Keratinocyte (primary cell): ENCODE measurements at regions not wholly inside any gene's neighbourhood (a gene's known extent, or its start where the extent isn't known, plus 50 kb on each side); places are given as distances from the start of the nearest gene placed in this dataset.

ENCODE experiments used
- DNase-seq: peaks from one replicate; pipeline ENCODE4 v3.0.0-alpha.2; 2011; ENCODE audit warnings: low read depth, missing footprints, low spot score
- FAIRE-seq: peaks from 2 replicates; lab custom pipeline; 2011; peaks lifted over from hg19 to GRCh38; lab: Jason Lieb, UNC
- H2AFZ ChIP-seq: 2 replicates; pipeline ENCODE4 v1.6.0; 2012; ENCODE audit warnings: low read length, control low read depth, inconsistent platforms; ENCODE audit not compliant: control insufficient read depth
- H3K27ac ChIP-seq: 2 replicates; pipeline ENCODE4 v1.5.1; 2011; ENCODE audit warnings: low read length; ENCODE audit not compliant: control insufficient read depth, insufficient read depth
- H3K27me3 ChIP-seq: 3 replicates; pipeline ENCODE4 v1.6.0; 2011; ENCODE audit warnings: low read length; ENCODE audit not compliant: control insufficient read depth, insufficient read depth; ENCODE audit errors: extremely low read depth
- H3K36me3 ChIP-seq, 2 experiments: 2 replicates in 1 of 2; 3 replicates in 1 of 2; pipeline ENCODE4 v1.5.1; 2011; ENCODE audit warnings: low read length in 2 of 2, mild to moderate bottlenecking in 1 of 2; ENCODE audit not compliant: control insufficient read depth in 2 of 2, insufficient read depth in 2 of 2; ENCODE audit errors: extremely low read depth in 1 of 2
- H3K4me1 ChIP-seq: 3 replicates; pipeline ENCODE4 v1.5.1; 2011; ENCODE audit warnings: low read length; ENCODE audit not compliant: control insufficient read depth, insufficient read depth; ENCODE audit errors: extremely low read depth
- H3K4me2 ChIP-seq: 3 replicates; pipeline ENCODE4 v1.6.0; 2011; ENCODE audit warnings: low read depth, low read length; ENCODE audit not compliant: control insufficient read depth, insufficient read depth; ENCODE audit errors: extremely low read depth
- H3K4me3 ChIP-seq, 3 experiments: fragments of 200-600 bp in 1 of 3; sonication (generic) in 1 of 3; 2 replicates in 2 of 3; 3 replicates in 1 of 3; pipeline ENCODE4 v1.5.1; 2011 to 2016; ENCODE audit warnings: low read length in 3 of 3, mild to moderate bottlenecking in 3 of 3, control low read depth in 2 of 3, inconsistent platforms in 1 of 3, low read depth in 1 of 3, mixed read lengths in 1 of 3, mixed run types in 1 of 3, moderate library complexity in 1 of 3; ENCODE audit not compliant: control insufficient read depth in 2 of 3, insufficient read depth in 2 of 3; ENCODE audit errors: extremely low read depth in 1 of 3
- H3K79me2 ChIP-seq: 2 replicates; pipeline ENCODE4 v1.6.0; 2012; ENCODE audit warnings: low read length; ENCODE audit not compliant: control insufficient read depth, insufficient read depth
- H3K9ac ChIP-seq: 3 replicates; pipeline ENCODE4 v1.6.0; 2011; ENCODE audit warnings: low read length; ENCODE audit not compliant: control insufficient read depth, insufficient read depth; ENCODE audit errors: extremely low read depth
- H3K9me1 ChIP-seq: 3 replicates; pipeline ENCODE4 v1.6.0; 2011; ENCODE audit warnings: low read length; ENCODE audit not compliant: control insufficient read depth, insufficient read depth; ENCODE audit errors: extremely low read depth
- H3K9me3 ChIP-seq: 2 replicates; pipeline ENCODE4 v1.5.1; 2012; ENCODE audit warnings: low read depth, low read length; ENCODE audit not compliant: control insufficient read depth
- H4K20me1 ChIP-seq: 3 replicates; pipeline ENCODE4 v1.6.0; 2011; ENCODE audit warnings: low read length; ENCODE audit not compliant: control insufficient read depth, insufficient read depth; ENCODE audit errors: extremely low read depth
- CTCF ChIP-seq, 3 experiments: IDR thresholded peaks in 1 of 3; conservative IDR thresholded peaks in 1 of 3; optimal IDR thresholded peaks in 1 of 3; 2 replicates in 2 of 3; 3 replicates in 1 of 3; pipeline versions ENCODE3 to v1.5.1; 2011; ENCODE audit warnings: low read length in 3 of 3, mild to moderate bottlenecking in 3 of 3, moderate library complexity in 2 of 3, control low read depth in 1 of 3, inconsistent platforms in 1 of 3; ENCODE audit not compliant: insufficient read depth in 2 of 3; ENCODE audit errors: extremely low read depth in 1 of 3
- EZH2 ChIP-seq: IDR thresholded peaks from one replicate; pipeline ENCODE4 v1.6.1; 2012; ENCODE audit warnings: inconsistent platforms, mild to moderate bottlenecking, low read length, moderate library complexity
- dilution Hi-C: fragments of 300-500 bp; cut with MboI; formaldehyde crosslinking; loops from one replicate; pipeline ENCODE4 v1.7.0; 2020; ENCODE audit warnings: low sequenced_read_pairs; ENCODE audit not compliant: extremely low pct_ligation_motif_present

GRCh38 chr2:228838819-228839218 is 432.3 kb downstream of the PID1 start:
- no peaks in the 10 kb centered on the region for H3K79me2 ChIP-seq
- no peaks in the 10 kb centered on the region for H3K9me3 ChIP-seq
- no peaks in the 10 kb centered on the region for H3K9me1 ChIP-seq
- no peak overlapping the region for H2AFZ ChIP-seq
- H3K4me2 ChIP-seq = no peak overlapping the region
- H3K4me3 ChIP-seq = no peak overlapping the region
- dilution Hi-C loops = no loop called here
- no peak overlapping the region for H3K9ac ChIP-seq
- no peaks in the 10 kb centered on the region for H4K20me1 ChIP-seq
- no peak for TF ChIP-seq CTCF (optimal IDR thresholded peaks at IDR 0.05 in 1 of 3, IDR thresholded peaks at IDR 0.05 in 1 of 3, conservative IDR thresholded peaks at IDR 0.05 in 1 of 3; ENCODE audit: extremely low read depth in 1 of 3, insufficient read depth in 2 of 3, low read length in 3 of 3)
- no peak for TF ChIP-seq EZH2
- H3K36me3 ChIP-seq = no peaks in the 10 kb centered on the region
- no peaks in the 10 kb centered on the region for H3K4me1 ChIP-seq
- no peak overlapping the region for H3K27ac ChIP-seq
- DNase-seq = no peak
- no peaks in the 10 kb centered on the region for H3K27me3 ChIP-seq
- no peak for FAIRE-seq

GRCh38 chr2:228828397-228828796 is 442.7 kb downstream of the PID1 start:
- Histone ChIP-seq H3K4me2 (no peak overlapping the region), H3K27me3 (no peaks in the 10 kb centered on the region), H3K27ac (no peak overlapping the region), H3K79me2 (no peaks in the 10 kb centered on the region), H4K20me1 (no peaks in the 10 kb centered on the region), H3K4me1 (no peaks in the 10 kb centered on the region), H2AFZ (no peak overlapping the region), H3K9me1 (no peaks in the 10 kb centered on the region), H3K9me3 (no peaks in the 10 kb centered on the region), H3K36me3 (no peaks in the 10 kb centered on the region), H3K4me3 (no peak overlapping the region), H3K9ac (no peak overlapping the region)
- DNase-seq = no peak
- dilution Hi-C loops = no loop called here
- TF ChIP-seq EZH2 (no peak), CTCF (optimal IDR thresholded peaks at IDR 0.05 in 1 of 3, IDR thresholded peaks at IDR 0.05 in 1 of 3, conservative IDR thresholded peaks at IDR 0.05 in 1 of 3; ENCODE audit: extremely low read depth in 1 of 3, insufficient read depth in 2 of 3, low read length in 3 of 3) (no peak)
- FAIRE-seq = no peak
